ENCODE measurements at regions not wholly inside any gene's neighbourhood (a gene's known extent, or its start where the extent isn't known, plus 50 kb on each side); places are given as distances from the start of the nearest gene placed in this dataset.

DNA sequence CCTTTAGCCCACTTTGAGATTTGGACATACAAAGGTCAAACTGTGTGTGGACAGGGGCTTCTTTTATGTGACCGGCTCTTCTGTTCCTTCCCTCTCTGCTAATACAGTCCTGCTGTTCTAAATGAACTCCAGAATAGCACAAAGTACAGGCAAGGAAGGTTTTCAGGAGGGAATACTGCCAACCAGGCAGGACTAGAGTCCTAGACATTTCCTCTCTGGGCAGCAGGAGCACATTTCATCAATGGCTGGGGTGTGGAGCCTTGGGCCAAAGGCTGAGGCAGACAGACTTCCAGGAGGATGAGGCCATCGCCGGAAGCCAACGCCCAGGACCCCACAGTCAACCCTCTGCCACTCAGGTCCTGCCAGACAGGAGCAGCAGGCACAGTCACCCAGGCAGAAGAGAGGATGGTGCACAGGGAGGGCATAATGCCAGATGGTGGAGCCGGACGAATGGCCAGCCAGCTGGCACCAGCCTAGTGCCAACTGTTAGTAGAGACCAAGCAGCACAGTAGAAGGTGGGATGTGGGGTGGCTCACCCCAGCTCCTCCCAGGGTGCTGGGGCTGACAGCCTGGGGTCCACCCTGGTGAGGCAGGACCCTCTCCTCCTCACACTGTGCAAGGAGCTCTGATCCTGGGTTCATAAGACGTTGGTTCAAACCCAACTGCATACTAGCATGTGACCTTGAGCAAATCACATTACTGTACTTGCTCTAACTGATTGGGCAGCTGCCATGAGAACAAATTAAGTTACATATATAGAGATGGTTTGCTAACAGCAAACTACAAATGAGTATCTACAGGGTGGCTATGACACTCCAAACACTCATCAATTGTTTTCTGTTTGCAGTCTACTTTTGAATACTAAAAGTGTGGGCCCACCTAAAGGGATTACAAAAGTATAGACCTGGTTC lies 410.7 kb downstream of the SIPA1L2 start:
- Mint-ChIP-seq H3K9me3 (no peaks in the 10 kb centered on the region), H3K27ac (no peak overlapping the region), H3K36me3 (ENCODE audit: low read depth) (no peaks in the 10 kb centered on the region), H3K4me1 (ENCODE audit: low read depth) (peaks cover 15% of the 10 kb centered on the region), H3K27me3 (no peaks in the 10 kb centered on the region), H3K4me3 (no peak overlapping the region)
- H3K27me3 ChIP-seq (ENCODE audit: control insufficient read depth in 1 of 2, insufficient read depth in 2 of 2, low read length in 2 of 2): no peaks in the 10 kb centered on the region
- TF ChIP-seq, protein P1, sequence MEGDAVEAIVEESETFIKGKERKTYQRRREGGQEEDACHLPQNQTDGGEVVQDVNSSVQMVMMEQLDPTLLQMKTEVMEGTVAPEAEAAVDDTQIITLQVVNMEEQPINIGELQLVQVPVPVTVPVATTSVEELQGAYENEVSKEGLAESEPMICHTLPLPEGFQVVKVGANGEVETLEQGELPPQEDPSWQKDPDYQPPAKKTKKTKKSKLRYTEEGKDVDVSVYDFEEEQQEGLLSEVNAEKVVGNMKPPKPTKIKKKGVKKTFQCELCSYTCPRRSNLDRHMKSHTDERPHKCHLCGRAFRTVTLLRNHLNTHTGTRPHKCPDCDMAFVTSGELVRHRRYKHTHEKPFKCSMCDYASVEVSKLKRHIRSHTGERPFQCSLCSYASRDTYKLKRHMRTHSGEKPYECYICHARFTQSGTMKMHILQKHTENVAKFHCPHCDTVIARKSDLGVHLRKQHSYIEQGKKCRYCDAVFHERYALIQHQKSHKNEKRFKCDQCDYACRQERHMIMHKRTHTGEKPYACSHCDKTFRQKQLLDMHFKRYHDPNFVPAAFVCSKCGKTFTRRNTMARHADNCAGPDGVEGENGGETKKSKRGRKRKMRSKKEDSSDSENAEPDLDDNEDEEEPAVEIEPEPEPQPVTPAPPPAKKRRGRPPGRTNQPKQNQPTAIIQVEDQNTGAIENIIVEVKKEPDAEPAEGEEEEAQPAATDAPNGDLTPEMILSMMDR (IDR thresholded peaks at IDR 0.05): no peak
- H3K36me3 ChIP-seq (ENCODE audit: insufficient read depth, low read length): no peaks in the 10 kb centered on the region
- DNase-seq: no peak
- ChIA-PET CTCF (no interaction called here), POLR2A (no interaction called here)
- peaks cover 10% of the 10 kb centered on the region for H3K4me1 ChIP-seq (ENCODE audit: insufficient read depth, low read length)
- H3K4me3 ChIP-seq (ENCODE audit: low read length): no peak overlapping the region
- no peak for ATAC-seq (ENCODE audit: poor library complexity)
- intact Hi-C loops (cut with DNase I, micrococcal nuclease): no loop called here
- H3K27ac ChIP-seq (ENCODE audit: low read depth in 1 of 2, low read length in 2 of 2): no peak overlapping the region
- H3K9me3 ChIP-seq (ENCODE audit: control insufficient read depth in 1 of 2, insufficient read depth in 1 of 2, low read length in 2 of 2): no peaks in the 10 kb centered on the region

DNA sequence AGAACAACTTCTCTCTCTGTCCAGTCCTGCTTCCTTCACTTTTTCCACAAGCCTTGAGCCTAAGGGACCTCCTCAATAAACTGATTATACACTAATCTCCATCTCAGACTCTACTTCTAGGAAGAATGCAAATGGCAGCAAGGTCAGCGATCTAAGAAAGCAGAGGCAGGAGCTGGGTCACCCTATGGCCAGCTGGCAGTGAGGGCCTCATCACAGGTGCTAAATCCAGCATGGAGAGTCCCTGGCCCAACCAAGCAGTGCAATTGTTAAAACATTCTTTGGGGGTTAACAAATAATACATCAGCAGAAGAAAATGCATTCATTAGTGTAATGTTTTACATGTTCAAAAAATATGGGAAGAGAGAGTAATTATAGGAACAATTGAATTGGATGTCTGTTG lies 416.0 kb downstream of the SIPA1L2 start:
- H3K9me3 ChIP-seq (ENCODE audit: control insufficient read depth in 1 of 2, insufficient read depth in 1 of 2, low read length in 2 of 2): no peaks in the 10 kb centered on the region
- H3K36me3 ChIP-seq (ENCODE audit: insufficient read depth, low read length): no peaks in the 10 kb centered on the region
- no peaks in the 10 kb centered on the region for H3K9me3 Mint-ChIP-seq
- intact Hi-C loops (cut with DNase I, micrococcal nuclease): no loop called here
- CTCF ChIA-PET: no interaction called here
- no peak for DNase-seq
- TF ChIP-seq, protein P1 (IDR thresholded peaks at IDR 0.05): no peak
- H3K27me3 Mint-ChIP-seq: no peaks in the 10 kb centered on the region
- POLR2A ChIA-PET: no interaction called here
- no peak overlapping the region for H3K27ac ChIP-seq (ENCODE audit: low read depth in 1 of 2, low read length in 2 of 2)
- no peaks in the 10 kb centered on the region for H3K4me1 Mint-ChIP-seq (ENCODE audit: low read depth)
- H3K4me3 ChIP-seq (ENCODE audit: low read length): no peak overlapping the region
- H3K36me3 Mint-ChIP-seq (ENCODE audit: low read depth): no peaks in the 10 kb centered on the region
- H3K27ac Mint-ChIP-seq: no peak overlapping the region
- H3K4me1 ChIP-seq (ENCODE audit: insufficient read depth, low read length): no peaks in the 10 kb centered on the region
- H3K4me3 Mint-ChIP-seq: no peak overlapping the region
- H3K27me3 ChIP-seq (ENCODE audit: control insufficient read depth in 1 of 2, insufficient read depth in 2 of 2, low read length in 2 of 2): no peaks in the 10 kb centered on the region
- no peak for ATAC-seq (ENCODE audit: poor library complexity)

DNA sequence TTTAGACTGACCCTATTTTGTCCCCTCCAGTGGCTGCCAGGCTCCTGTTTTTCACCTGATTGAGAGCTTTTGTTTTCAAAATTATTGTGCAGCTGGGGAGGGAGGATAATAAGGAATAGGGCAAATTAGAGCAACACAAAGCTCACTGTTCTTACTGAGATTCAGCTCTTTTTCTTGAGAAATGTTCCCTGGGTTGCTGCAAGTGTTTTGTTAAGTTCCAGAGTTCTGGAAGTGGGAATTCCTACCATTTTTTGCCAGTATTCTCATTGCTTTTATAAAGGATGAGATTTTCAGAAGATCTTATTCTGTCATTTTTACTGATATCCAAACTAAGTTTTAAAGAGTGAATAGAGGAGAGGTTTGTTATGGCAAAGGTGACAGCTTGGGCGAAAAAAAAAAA lies 417.7 kb downstream of the SIPA1L2 start:
- ChIA-PET CTCF (no interaction called here), POLR2A (no interaction called here)
- Histone ChIP-seq H3K27me3 (ENCODE audit: control insufficient read depth in 1 of 2, insufficient read depth in 2 of 2, low read length in 2 of 2) (no peaks in the 10 kb centered on the region), H3K4me3 (ENCODE audit: low read length) (no peak overlapping the region), H3K27ac (ENCODE audit: low read depth in 1 of 2, low read length in 2 of 2) (no peak overlapping the region), H3K36me3 (ENCODE audit: insufficient read depth, low read length) (no peaks in the 10 kb centered on the region), H3K4me1 (ENCODE audit: insufficient read depth, low read length) (no peaks in the 10 kb centered on the region), H3K9me3 (ENCODE audit: control insufficient read depth in 1 of 2, insufficient read depth in 1 of 2, low read length in 2 of 2) (no peaks in the 10 kb centered on the region)
- Mint-ChIP-seq H3K27ac (no peak overlapping the region), H3K4me1 (ENCODE audit: low read depth) (no peaks in the 10 kb centered on the region), H3K4me3 (no peak overlapping the region), H3K9me3 (no peaks in the 10 kb centered on the region), H3K27me3 (no peaks in the 10 kb centered on the region), H3K36me3 (ENCODE audit: low read depth) (no peaks in the 10 kb centered on the region)
- DNase-seq (no peak), ATAC-seq (ENCODE audit: poor library complexity) (no peak)
- TF ChIP-seq, protein P1 (IDR thresholded peaks at IDR 0.05): no peak
- intact Hi-C loops (cut with DNase I, micrococcal nuclease): no loop called here
